ENCODE measurements at regions not wholly inside any gene's neighbourhood (a gene's known extent, or its start where the extent isn't known, plus 50 kb on each side); places are given as distances from the start of the nearest gene placed in this dataset.
"Not testable (repeated sequence)": the region's sequence is repeated elsewhere in the genome, so short reads cannot be mapped to it uniquely, and the experiment has no call there.

DNA sequence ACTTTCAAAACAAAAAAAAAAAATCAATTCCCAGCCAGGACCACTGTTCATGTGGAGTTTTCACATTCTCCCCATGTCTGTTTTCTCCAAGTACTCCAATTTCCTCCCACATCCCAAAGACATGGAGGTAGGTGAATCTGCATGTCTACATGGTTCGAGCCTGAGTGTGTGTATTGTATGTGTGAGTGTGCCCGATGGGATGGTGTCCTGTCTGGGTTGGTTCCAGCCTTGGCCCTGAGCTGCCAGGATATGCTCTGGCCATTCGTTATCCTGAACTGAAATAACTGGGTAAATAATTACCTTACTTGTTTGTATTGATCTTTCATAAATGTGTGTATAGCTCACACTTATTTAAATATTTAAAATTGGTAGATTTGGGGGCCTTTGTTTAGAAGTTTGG is 452.3 kb upstream of the RORB start:
- TF ChIP-seq, protein P1, sequence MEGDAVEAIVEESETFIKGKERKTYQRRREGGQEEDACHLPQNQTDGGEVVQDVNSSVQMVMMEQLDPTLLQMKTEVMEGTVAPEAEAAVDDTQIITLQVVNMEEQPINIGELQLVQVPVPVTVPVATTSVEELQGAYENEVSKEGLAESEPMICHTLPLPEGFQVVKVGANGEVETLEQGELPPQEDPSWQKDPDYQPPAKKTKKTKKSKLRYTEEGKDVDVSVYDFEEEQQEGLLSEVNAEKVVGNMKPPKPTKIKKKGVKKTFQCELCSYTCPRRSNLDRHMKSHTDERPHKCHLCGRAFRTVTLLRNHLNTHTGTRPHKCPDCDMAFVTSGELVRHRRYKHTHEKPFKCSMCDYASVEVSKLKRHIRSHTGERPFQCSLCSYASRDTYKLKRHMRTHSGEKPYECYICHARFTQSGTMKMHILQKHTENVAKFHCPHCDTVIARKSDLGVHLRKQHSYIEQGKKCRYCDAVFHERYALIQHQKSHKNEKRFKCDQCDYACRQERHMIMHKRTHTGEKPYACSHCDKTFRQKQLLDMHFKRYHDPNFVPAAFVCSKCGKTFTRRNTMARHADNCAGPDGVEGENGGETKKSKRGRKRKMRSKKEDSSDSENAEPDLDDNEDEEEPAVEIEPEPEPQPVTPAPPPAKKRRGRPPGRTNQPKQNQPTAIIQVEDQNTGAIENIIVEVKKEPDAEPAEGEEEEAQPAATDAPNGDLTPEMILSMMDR (conservative IDR thresholded peaks at IDR 0.05; ENCODE audit: low read length) = no peak
- no peak for DNase-seq (ENCODE audit: low read depth)
- H3K4me3 ChIP-seq (ENCODE audit: low read length) = no peak overlapping the region

GRCh38 chr9:74056023-74056422 is 441.1 kb upstream of the RORB start:
- TF ChIP-seq, protein P1 (conservative IDR thresholded peaks at IDR 0.05; ENCODE audit: low read length) = no peak
- H3K4me3 ChIP-seq (ENCODE audit: low read length) = no peak overlapping the region
- DNase-seq (ENCODE audit: low read depth) = no peak

DNA sequence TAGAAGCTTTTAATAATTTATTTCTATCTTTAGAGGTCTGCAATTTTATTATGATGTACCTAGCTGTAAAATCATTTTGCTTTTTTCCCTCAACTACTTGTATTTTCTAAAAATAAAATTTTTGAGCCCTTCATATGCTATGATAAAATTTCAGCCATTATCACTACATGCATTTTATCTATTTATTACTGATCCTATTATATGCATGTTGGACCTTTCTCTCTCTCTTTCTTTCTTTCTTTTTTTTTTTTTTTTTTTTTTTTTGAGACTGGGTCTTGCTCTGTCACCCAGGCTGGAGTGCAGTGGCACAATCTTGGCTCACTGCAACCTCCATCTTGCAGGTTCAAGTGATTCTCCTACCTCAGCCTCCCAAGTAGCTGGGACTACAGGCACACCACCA is 440.1 kb upstream of the RORB start:
- DNase-seq (ENCODE audit: low read depth); H3K4me3 ChIP-seq (ENCODE audit: low read length): not testable (repeated sequence)

DNA sequence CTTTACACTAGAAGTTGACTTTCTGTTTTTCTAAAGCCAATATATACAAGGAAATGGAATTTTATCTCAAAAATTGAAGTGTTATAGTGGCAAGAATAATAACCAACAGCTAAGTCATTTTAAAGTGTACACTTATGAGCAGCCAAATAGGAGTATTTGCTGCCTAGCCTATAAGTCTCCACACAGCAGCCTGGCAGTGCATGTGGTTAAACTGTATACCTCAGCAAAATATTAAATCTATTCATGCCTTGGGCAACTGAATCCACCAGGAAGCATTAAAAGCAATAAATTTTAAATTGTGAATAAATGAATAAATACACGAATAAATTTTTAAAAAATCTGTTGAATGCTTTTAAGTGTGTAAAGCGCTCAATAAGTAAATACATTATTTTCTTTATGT is 432.4 kb upstream of the RORB start:
- no peak for DNase-seq (ENCODE audit: low read depth)
- no peak overlapping the region for H3K4me3 ChIP-seq (ENCODE audit: low read length)
- TF ChIP-seq, protein P1 (conservative IDR thresholded peaks at IDR 0.05; ENCODE audit: low read length) = no peak

DNA sequence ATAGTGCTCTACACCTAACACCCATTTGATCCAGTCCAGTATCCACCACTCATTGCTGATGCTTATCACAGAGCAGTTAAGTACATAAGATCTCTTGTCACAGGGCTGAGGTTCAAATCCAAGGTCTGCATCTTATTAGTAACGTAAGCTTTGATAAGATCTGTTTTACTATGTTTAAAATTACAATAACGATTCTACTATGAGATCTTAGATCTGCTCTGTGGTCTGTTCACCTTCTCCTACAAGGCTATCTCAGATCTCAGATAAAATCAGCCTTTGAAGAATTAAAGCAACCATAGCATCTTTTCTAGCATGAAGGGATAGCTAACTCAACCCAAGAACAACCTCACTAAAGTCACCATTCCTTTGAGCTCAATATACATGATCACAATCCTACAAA is 431.0 kb upstream of the RORB start:
- DNase-seq (ENCODE audit: low read depth) = no peak
- TF ChIP-seq, protein P1 (conservative IDR thresholded peaks at IDR 0.05; ENCODE audit: low read length) = no peak
- no peak overlapping the region for H3K4me3 ChIP-seq (ENCODE audit: low read length)

GRCh38 chr9:74066605-74067004 is 430.5 kb upstream of the RORB start:
- DNase-seq (ENCODE audit: low read depth) = no peak

GRCh38 chr9:74071502-74071901 is 425.6 kb upstream of the RORB start:
- no peak for DNase-seq (ENCODE audit: low read depth)
- H3K4me3 ChIP-seq (ENCODE audit: low read length) = no peak overlapping the region
- TF ChIP-seq, protein P1 (conservative IDR thresholded peaks at IDR 0.05; ENCODE audit: low read length) = no peak

More at GRCh38 chr9:74066605-74067004, 430.5 kb upstream of the RORB start:
- no peak overlapping the region for H3K4me3 ChIP-seq (ENCODE audit: low read length)
- TF ChIP-seq, protein P1 (conservative IDR thresholded peaks at IDR 0.05; ENCODE audit: low read length) = no peak

GRCh38 chr9:74073897-74074296 is 423.2 kb upstream of the RORB start:
- TF ChIP-seq, protein P1 (conservative IDR thresholded peaks at IDR 0.05; ENCODE audit: low read length) = no peak
- DNase-seq (ENCODE audit: low read depth) = no peak
- no peak overlapping the region for H3K4me3 ChIP-seq (ENCODE audit: low read length)
